ENCODE measurements at regions not wholly inside any gene's neighbourhood (a gene's known extent, or its start where the extent isn't known, plus 50 kb on each side); places are given as distances from the start of the nearest gene placed in this dataset.
"Not testable (repeated sequence)": the region's sequence is repeated elsewhere in the genome, so short reads cannot be mapped to it uniquely, and the experiment has no call there.

DNA sequence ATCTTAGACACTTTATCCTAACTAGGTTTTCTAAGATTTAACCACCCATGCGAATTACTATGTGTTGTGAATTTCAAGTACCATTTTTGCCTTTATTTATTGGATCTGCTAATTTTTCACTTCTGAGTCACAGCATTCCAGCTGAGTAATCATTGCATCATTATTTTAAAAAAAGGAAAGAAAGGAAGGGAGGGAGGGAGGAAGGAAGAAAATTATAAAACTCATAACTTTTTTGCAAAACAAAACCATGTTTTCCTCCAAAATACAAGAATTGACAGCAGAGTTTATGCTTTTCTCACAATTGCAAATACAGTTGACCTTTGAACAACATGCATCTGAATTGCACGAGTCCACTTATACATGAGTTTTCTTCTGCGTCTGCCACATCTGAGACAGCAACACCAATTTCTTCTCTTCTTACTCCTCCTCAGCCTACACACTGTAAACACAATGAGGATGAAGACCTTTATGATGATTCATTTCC, 651.4 kb upstream of the NECTIN3 start:
- H3K27me3 ChIP-seq (ENCODE audit: insufficient read depth, low read depth): no peaks in the 10 kb centered on the region
- no peak overlapping the region for H3K9ac ChIP-seq
- H3K36me3 ChIP-seq (ENCODE audit: insufficient read depth): no peaks in the 10 kb centered on the region
- H4K20me1 ChIP-seq (ENCODE audit: insufficient read depth): no peaks in the 10 kb centered on the region
- TF ChIP-seq, protein P1, sequence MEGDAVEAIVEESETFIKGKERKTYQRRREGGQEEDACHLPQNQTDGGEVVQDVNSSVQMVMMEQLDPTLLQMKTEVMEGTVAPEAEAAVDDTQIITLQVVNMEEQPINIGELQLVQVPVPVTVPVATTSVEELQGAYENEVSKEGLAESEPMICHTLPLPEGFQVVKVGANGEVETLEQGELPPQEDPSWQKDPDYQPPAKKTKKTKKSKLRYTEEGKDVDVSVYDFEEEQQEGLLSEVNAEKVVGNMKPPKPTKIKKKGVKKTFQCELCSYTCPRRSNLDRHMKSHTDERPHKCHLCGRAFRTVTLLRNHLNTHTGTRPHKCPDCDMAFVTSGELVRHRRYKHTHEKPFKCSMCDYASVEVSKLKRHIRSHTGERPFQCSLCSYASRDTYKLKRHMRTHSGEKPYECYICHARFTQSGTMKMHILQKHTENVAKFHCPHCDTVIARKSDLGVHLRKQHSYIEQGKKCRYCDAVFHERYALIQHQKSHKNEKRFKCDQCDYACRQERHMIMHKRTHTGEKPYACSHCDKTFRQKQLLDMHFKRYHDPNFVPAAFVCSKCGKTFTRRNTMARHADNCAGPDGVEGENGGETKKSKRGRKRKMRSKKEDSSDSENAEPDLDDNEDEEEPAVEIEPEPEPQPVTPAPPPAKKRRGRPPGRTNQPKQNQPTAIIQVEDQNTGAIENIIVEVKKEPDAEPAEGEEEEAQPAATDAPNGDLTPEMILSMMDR (conservative IDR thresholded peaks at IDR 0.05; ENCODE audit: low read depth, low read length): no peak
- H3K27ac ChIP-seq: no peak overlapping the region
- no peaks in the 10 kb centered on the region for H3K4me1 ChIP-seq (ENCODE audit: low read depth, poor library complexity, severe bottlenecking)
- H3K4me3 ChIP-seq (IDR thresholded peaks at IDR 0.05; ENCODE audit: insufficient read depth, low read depth, low read length): no peak overlapping the region
- no peaks in the 10 kb centered on the region for H3K79me2 ChIP-seq (ENCODE audit: insufficient read depth, low read depth)
- H3K4me2 ChIP-seq: no peak overlapping the region
- no peak overlapping the region for H2AFZ ChIP-seq (ENCODE audit: low read depth)

DNA sequence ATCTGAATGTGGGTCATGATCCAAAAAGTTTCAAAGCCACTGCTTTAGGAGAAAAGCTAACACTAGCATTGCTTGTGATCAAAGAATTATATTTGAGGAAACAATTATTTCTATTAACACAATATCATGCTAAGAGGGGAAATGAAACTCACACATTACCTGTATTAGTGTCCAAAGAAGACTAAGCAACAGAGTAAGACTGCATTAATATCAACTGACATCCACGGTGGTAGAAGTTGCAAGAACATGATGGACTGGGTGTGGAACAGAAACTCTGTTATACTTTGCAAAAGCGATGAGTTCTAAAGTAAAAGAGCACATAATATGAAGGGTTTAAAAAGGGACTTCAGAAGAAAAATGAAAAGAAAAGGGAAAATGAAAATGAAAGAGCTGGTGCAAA, 648.3 kb upstream of the NECTIN3 start:
- Histone ChIP-seq H4K20me1 (ENCODE audit: insufficient read depth) (no peaks in the 10 kb centered on the region), H3K9ac (no peak overlapping the region)

DNA sequence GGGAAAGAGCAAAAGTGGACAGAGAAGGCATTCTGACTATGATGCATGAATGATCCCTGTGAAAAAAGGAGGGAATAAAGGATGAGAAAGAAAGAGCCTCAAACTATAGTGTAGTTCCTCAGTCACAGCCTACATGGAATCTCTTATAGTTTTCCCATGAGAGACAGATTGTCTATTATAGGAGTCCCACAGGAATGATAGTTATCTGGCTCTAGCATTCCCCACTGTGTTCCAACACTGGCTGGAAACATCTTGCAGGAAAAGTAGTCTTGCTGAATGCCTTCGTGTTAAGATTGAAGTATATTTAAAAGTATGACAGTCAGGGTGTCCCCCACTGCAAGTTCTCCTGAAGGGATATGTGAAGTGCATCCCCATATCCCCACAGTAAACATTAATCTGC, 641.5 kb upstream of the NECTIN3 start:
- H4K20me1 ChIP-seq (ENCODE audit: insufficient read depth): no peaks in the 10 kb centered on the region
- no peak overlapping the region for H3K9ac ChIP-seq
- no peaks in the 10 kb centered on the region for H3K4me1 ChIP-seq (ENCODE audit: low read depth, poor library complexity, severe bottlenecking)
- H3K79me2 ChIP-seq (ENCODE audit: insufficient read depth, low read depth): no peaks in the 10 kb centered on the region
- H3K4me2 ChIP-seq: no peak overlapping the region
- H3K27ac ChIP-seq: no peak overlapping the region
- no peak overlapping the region for H2AFZ ChIP-seq (ENCODE audit: low read depth)
- H3K36me3 ChIP-seq (ENCODE audit: insufficient read depth): no peaks in the 10 kb centered on the region
- TF ChIP-seq, protein P1 (conservative IDR thresholded peaks at IDR 0.05; ENCODE audit: low read depth, low read length): no peak
- no peaks in the 10 kb centered on the region for H3K27me3 ChIP-seq (ENCODE audit: insufficient read depth, low read depth)
- no peak overlapping the region for H3K4me3 ChIP-seq (IDR thresholded peaks at IDR 0.05; ENCODE audit: insufficient read depth, low read depth, low read length)

More for the DNA sequence above, 648.3 kb upstream of the NECTIN3 start:
- Histone ChIP-seq H3K4me2 (no peak overlapping the region), H3K4me3 (IDR thresholded peaks at IDR 0.05; ENCODE audit: insufficient read depth, low read depth, low read length) (no peak overlapping the region), H3K36me3 (ENCODE audit: insufficient read depth) (no peaks in the 10 kb centered on the region), H3K79me2 (ENCODE audit: insufficient read depth, low read depth) (no peaks in the 10 kb centered on the region), H2AFZ (ENCODE audit: low read depth) (no peak overlapping the region), H3K27ac (no peak overlapping the region), H3K4me1 (ENCODE audit: low read depth, poor library complexity, severe bottlenecking) (no peaks in the 10 kb centered on the region), H3K27me3 (ENCODE audit: insufficient read depth, low read depth) (no peaks in the 10 kb centered on the region)
- TF ChIP-seq, protein P1 (conservative IDR thresholded peaks at IDR 0.05; ENCODE audit: low read depth, low read length): no peak

DNA sequence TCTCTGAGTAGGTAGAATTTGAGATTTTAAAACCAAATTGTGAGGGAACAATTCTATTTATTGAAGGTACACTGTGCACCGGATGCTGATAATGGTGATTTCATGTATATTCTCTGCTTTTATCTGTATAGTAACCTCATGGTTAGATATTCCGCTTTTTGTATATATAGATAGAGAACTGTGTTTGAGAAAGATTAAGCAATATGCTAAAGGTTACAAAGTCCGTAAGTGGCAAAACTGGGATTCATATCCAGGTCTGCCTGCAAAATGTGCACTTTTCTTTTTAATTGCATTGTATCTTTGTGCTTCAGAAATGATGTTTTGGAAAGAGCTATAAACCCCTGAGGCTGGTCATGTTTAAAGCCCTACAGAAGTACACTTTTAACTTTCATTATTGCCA, 635.4 kb upstream of the NECTIN3 start:
- no peak overlapping the region for H3K9ac ChIP-seq
- H2AFZ ChIP-seq (ENCODE audit: low read depth): no peak overlapping the region
- no peaks in the 10 kb centered on the region for H4K20me1 ChIP-seq (ENCODE audit: insufficient read depth)
- H3K4me2 ChIP-seq: no peak overlapping the region
- no peaks in the 10 kb centered on the region for H3K36me3 ChIP-seq (ENCODE audit: insufficient read depth)
- H3K79me2 ChIP-seq (ENCODE audit: insufficient read depth, low read depth): no peaks in the 10 kb centered on the region
- no peaks in the 10 kb centered on the region for H3K27me3 ChIP-seq (ENCODE audit: insufficient read depth, low read depth)
- H3K4me3 ChIP-seq (IDR thresholded peaks at IDR 0.05; ENCODE audit: insufficient read depth, low read depth, low read length): no peak overlapping the region
- H3K27ac ChIP-seq: no peak overlapping the region
- no peaks in the 10 kb centered on the region for H3K4me1 ChIP-seq (ENCODE audit: low read depth, poor library complexity, severe bottlenecking)
- TF ChIP-seq, protein P1 (conservative IDR thresholded peaks at IDR 0.05; ENCODE audit: low read depth, low read length): no peak

DNA sequence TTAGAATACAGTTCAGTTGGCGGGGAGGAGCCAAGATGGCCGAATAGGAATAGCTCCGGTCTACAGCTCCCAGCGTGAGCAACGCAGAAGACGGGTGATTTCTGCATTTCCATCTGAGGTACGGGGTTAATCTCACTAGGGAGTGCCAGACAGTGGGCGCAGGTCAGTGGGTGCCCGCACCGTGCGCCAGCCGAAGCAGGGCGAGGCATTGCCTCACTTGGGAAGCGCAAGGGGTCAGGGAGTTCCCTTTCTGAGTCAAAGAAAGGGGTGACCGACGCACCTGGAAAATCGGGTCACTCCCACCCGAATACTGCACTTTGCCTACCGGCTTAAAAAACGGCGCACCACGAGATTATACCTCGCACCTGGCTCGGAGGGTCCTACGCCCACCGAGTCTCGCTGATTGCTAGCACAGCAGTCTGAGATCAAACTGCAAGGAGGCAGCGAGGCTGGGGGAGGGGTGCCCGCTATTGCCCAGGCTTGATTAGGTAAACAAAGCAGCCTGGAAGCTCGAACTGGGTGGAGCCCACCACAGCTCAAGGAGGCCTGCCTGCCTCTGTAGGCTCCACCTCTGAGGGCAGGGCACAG, 631.5 kb upstream of the NECTIN3 start:
- H3K27me3 ChIP-seq (ENCODE audit: insufficient read depth, low read depth); H3K4me1 ChIP-seq (ENCODE audit: low read depth, poor library complexity, severe bottlenecking); H2AFZ ChIP-seq (ENCODE audit: low read depth); H4K20me1 ChIP-seq (ENCODE audit: insufficient read depth); H3K36me3 ChIP-seq (ENCODE audit: insufficient read depth); H3K27ac ChIP-seq; H3K4me2 ChIP-seq; H3K9ac ChIP-seq; H3K4me3 ChIP-seq (IDR thresholded peaks at IDR 0.05; ENCODE audit: insufficient read depth, low read depth, low read length); H3K79me2 ChIP-seq (ENCODE audit: insufficient read depth, low read depth): not testable (repeated sequence)
